ENCODE measurements at regions not wholly inside any gene's neighbourhood (a gene's known extent, or its start where the extent isn't known, plus 50 kb on each side); places are given as distances from the start of the nearest gene placed in this dataset.

- no peak for DNase-seq (ENCODE audit: low read depth)
These were observed 68.3 kb upstream of the SIM2 start for GRCh38 chr21:36630485-36631206.

GRCh38 chr21:36636016-36636415 lies 62.9 kb upstream of the SIM2 start:
- no peak for DNase-seq (ENCODE audit: low read depth)

GRCh38 chr21:36636439-36636838 lies 62.5 kb upstream of the SIM2 start:
- DNase-seq (ENCODE audit: low read depth): no peak

- DNase-seq (ENCODE audit: low read depth): no peak
These were observed 59.1 kb upstream of the SIM2 start for GRCh38 chr21:36639769-36640168.

GRCh38 chr21:36640174-36640720 lies 58.7 kb upstream of the SIM2 start:
- DNase-seq (ENCODE audit: low read depth): no peak

GRCh38 chr21:36640721-36641244 lies 58.1 kb upstream of the SIM2 start:
- no peak for DNase-seq (ENCODE audit: low read depth)

GRCh38 chr21:36641346-36641745 lies 57.6 kb upstream of the SIM2 start:
- no peak for DNase-seq (ENCODE audit: low read depth)

- DNase-seq (ENCODE audit: low read depth): no peak
These were observed 57.0 kb upstream of the SIM2 start for GRCh38 chr21:36641886-36642285.

GRCh38 chr21:36642777-36643176 lies 56.1 kb upstream of the SIM2 start:
- no peak for DNase-seq (ENCODE audit: low read depth)

GRCh38 chr21:36643374-36644250 lies 55.3 kb upstream of the SIM2 start:
- no peak for DNase-seq (ENCODE audit: low read depth)

- no peak for DNase-seq (ENCODE audit: low read depth)
These were observed 52.9 kb upstream of the SIM2 start for GRCh38 chr21:36646011-36646410.

GRCh38 chr21:36646645-36647044 lies 52.3 kb upstream of the SIM2 start:
- no peak for DNase-seq (ENCODE audit: low read depth)

GRCh38 chr21:36647279-36648093 lies 51.4 kb upstream of the SIM2 start:
- no peak for DNase-seq (ENCODE audit: low read depth)
